Esophagus squamous epithelium (tissue), 4 donors: ENCODE measurements at regions not wholly inside any gene's neighbourhood (a gene's known extent, or its start where the extent isn't known, plus 50 kb on each side); places are given as distances from the start of the nearest gene placed in this dataset.

Experiments used
- CTCF ChIP-seq, 6 experiments: fragments of 450-650 bp in 4 of 6; fragments of 200-600 bp in 2 of 6; sonication (generic) in 2 of 6; IDR thresholded peaks; one replicate each; pipeline ENCODE4 v1.5.1; 2016 to 2019; ENCODE audit warnings: antibody characterized with exemption in 6 of 6, mild to moderate bottlenecking in 4 of 6, moderate library complexity in 4 of 6
- POLR2A ChIP-seq, 4 donors: fragments of 450-650 bp; IDR thresholded peaks; one replicate each; pipeline ENCODE4 v1.6.1; 2017; ENCODE audit warnings: antibody characterized with exemption in 4 of 4, mild to moderate bottlenecking in 4 of 4, moderate library complexity in 3 of 4

DNA sequence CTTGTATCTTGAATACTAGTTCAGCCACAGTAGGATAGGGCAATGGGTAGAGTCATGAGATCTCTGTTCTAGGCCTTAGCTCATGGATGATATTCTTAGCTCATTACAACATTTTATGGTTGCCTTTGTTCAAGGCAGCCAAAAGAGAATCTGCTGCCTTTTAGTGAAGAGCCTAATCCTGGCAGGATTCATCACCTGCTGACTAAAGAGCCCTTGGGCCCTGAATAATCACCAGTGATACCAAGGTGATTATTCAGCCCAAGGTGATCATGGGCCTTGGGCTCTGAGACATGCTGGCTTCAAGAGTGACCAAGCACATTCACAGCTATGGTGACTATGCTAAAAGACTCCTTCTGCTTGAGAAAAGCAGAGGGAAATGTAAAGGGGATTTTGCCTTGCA is 143.3 kb upstream of the MYO16 start:
- TF ChIP-seq POLR2A (IDR thresholded peaks at IDR 0.05), result no peak
- no peak for TF ChIP-seq CTCF (IDR thresholded peaks at IDR 0.05)
